ENCODE measurements at regions not wholly inside any gene's neighbourhood (a gene's known extent, or its start where the extent isn't known, plus 50 kb on each side); places are given as distances from the start of the nearest gene placed in this dataset.
"Not testable (repeated sequence)": the region's sequence is repeated elsewhere in the genome, so short reads cannot be mapped to it uniquely, and the experiment has no call there.

DNA sequence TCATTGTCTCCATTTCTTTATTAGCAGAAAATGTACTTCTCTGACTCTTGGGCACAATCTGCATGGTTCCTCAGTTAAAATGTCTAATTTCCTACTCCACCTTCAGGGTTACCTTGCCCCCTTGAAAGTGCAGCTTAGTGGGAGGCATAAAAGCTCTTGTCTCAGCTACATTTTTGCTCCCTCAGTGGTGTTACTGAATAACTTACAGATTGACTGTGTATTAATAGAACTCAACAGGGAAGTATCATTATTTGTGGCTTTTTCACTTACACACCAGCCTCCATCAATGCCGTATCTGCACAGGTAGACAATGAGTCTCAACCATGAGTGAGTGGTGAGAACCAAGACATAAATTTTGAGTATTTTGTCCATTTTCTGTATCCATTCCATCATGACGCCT, 456.2 kb upstream of the MIR17HG start:
- no peak for DNase-seq

DNA sequence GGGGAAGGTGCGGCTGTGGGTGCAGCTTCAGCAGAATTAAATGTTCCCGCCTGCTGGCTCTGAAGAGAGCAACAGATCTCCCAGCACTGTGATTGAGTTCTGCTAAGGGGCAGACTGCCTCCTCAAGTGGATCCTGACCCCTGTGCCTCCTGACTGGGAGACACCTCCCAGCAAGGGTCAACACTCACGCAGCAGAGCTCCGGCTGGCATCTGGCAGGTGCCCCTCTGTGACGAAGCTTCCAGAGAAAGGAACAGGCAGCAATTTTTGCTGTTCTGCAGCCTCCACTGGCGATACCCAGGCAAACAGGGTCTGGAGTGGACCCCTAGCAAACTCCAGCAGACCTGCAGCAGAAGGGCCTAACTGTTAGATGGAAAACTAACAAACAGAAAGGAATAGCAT, 454.3 kb upstream of the MIR17HG start:
- not testable (repeated sequence) for DNase-seq

DNA sequence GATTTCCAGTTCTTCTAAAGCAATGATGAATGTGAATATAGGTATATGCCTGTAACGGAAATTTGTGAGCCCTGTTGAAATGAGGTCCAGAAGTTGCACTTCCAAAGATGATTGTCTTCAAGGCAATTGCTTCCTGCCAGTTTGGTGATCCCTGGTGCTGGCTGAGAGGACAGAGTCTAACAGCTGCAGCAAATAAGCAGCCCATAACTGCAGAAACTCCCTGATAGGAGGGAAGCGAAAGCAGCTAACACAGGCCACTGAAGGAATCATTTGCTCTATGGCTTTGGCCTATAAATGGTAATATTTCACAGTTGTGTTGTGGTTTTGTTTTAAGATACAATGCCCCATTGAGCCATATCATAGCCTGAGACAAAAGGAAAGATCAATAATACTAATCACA, 451.5 kb upstream of the MIR17HG start:
- DNase-seq, result no peak

DNA sequence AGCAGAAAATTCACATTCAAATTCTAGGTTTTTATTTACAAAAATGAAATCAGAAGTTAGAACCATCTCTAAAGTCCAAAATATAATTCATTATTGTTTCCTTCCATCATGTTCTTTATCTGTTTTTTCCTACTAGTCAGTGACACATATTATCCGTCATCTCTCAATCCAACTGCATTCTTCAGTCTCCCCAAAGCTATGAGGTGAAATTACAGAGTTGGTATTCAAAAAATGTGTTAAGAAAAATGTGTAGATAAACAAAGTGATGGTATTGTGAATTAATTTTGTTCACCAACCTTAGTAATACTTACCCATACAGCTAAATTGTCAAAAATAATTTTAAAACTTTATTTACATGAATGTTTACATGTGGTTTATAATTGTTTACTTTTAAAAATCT, 448.7 kb upstream of the MIR17HG start:
- DNase-seq, result no peak

DNA sequence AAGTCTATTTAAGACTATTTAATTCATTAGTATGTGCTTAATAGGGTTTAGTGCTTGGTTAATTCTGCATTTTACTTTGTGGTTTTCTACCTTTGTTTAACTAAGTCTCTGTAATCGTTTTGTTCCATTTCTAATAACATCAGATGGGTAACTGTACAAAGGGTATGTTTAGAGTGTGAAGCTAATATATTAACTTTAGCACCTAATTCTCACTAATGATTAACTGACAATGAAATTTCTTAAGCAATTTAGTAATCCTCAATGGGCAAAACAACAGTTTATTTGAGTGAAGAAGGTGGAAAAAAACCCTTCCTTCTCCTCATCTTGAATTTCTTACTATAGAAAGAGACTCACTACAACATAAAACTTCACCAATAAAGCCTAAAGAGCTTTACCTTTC, 448.1 kb upstream of the MIR17HG start:
- no peak for DNase-seq

DNA sequence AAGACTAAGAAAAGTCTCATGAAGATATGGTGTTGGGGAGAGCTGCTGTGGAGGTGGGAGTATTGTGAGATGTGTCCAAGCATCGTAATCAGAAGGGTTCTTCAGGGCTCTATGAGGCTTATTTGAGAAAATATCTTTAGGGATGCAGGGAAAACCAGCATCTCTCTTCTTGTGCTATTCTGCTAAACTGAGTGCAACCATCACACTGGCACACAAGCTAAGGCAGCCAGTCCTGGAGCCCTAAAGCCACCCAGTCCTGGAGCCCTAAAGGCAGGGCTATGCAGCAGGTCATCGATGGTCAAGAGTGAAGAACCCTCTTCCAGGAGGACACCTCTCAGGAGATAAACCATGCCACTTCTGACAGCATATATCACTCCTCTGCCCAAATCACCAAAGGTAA, 445.2 kb upstream of the MIR17HG start:
- DNase-seq, result no peak

DNA sequence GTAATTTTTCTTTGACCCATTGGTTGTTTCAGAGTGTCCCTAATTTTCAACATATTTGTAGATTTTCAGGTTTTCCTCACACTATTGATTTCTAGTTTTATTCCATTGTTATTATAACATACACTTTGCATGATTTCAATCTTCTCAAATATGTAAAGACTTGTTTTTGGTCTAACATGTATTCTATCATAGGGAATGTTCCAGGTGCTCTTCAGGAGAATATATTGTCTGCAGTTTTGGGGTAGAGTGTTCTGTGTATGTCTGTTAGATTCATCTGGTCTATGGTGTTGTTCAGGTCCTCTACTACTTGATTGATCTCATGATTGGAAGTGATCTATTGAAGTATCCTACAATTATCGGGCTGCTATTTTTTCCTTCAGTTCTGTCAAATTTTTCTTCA, 440.9 kb upstream of the MIR17HG start:
- no peak for DNase-seq

DNA sequence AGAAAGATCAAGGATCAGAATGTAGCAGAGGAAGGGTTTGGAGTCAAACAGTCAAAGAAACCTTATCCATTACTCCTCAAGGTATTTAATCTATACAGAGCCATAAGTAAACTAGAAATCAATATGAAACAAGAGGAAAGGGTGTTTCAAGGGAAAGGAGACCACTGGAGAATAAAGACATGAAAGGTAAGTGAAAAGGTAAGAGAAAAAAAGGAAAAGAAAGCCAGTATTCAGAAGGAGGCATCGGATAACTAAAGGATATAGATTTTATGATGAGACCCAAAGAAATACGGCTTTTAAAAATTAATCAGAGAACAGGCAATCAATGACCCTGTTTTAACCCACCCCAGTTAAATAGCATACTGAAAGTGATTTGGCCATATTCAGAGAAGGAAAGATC, 438.7 kb upstream of the MIR17HG start:
- DNase-seq, result no peak

DNA sequence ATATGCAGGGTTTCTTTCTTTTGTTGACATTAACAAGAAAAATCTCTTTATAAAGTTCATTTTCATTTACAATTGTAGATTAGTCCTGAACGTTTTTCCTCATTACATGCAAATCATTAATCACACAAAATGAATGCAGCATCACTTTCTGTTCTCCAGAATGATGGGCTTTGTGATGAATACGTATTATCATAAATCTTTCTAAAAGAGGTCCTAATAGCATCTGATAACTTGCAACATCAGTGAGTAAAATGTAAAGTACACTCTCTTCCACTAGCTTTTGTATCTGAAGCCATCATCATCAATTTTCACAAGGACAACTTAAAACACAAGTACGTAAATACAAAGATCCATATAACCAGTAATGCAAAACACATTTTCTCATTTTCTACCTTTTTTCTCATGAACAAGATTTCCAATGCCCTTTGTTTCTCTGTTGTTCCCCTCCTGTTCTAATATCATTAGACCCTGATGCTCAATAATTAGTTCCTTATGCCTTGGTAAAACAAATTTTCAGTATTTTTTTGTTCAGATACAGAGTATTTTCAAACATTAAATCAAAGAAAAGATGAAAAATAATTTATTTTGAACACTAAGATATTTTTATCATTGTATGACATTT, 437.4 kb upstream of the MIR17HG start:
- no peak for DNase-seq

DNA sequence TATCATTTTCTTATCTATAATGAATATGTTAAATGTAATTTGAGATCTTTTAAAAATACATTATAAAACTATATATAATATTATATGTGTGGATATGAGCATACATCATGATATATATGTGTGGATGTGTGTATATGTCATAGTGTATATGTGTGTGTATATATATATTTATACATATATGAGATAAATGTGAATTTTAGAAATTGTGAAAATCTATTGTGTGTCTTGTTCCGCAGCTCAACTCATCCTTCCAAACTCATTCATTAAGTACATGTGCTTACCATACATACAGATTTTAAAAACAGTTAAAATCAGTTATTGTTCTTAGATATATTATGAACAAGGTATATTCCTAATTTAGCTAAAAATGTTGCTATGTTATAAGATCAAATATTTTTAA, 435.2 kb upstream of the MIR17HG start:
- no peak for DNase-seq

DNA sequence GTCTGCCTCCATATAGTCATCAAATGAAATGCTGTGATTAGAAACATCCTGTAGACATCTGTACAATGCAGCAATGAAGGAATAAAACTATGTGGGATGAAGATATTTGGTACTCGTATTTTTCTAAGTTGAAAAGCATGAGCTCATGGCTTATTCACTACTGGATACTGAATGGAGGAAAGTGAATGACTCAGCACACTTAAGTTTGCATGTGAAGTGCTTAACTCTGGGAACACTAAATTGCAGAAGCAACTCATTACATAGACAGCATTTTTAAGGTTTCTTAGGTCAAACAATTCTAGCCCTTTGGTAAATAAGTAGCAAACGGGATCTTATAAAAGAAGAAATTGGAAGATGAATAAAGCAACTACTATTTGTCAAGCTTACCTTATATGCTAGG, 429.0 kb upstream of the MIR17HG start:
- DNase-seq, result no peak

DNA sequence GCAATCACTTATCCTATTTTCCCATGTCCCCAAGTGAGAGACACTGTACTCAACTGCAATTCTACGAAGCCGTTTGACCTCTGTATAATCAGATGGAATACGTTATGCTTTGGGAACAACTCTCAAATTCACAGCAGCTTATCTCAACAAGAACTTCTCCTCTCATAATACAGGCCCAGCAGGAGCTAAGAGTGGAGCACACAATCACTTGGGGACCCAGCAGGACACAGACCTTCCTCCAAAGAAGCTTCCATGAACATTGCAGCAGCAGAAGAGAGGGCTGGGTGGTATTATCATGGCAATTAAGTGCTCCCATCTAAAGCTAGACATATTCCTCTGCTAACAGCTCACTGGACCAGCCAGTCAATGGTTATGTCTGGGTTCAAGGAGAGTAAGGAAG, 428.3 kb upstream of the MIR17HG start:
- DNase-seq, result no peak

DNA sequence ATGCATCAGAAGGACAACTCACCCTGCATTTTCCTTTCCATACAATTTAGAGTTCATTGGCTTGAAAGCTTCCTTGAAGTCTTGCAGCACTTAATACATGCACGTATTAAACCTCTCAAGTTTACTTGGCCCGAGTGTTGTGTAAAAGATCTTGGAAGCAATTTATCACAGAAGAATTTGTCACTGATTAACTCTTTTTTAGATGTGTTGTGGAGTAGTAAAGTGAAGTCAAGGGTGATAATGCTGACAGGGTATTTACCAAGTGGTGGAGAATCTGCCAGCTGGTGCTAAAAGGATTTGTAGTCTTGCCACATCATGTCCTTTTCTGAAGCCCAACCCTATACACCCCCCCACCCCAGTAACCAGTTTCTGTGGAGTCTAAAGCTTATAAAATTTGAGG, 421.0 kb upstream of the MIR17HG start:
- no peak for DNase-seq

DNA sequence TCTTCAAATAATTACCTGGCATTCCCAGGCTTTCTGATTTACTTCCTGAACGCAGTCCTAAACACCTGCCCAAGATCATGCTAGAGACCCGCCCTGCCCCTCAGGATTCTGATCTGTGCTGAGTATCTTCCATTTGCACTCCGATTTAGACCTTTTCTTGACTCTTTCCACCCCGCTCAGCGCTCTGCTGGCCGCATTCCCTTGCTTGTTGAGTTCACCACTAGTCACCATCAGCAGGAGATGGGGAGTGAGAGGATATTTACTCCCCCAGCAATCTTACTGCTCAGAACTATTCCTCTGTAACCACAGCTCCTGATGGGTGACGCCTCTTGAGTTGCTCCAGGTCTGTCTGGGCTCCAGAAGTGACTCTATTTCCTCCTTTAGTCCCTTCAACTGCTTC, 419.4 kb upstream of the MIR17HG start:
- no peak for DNase-seq

DNA sequence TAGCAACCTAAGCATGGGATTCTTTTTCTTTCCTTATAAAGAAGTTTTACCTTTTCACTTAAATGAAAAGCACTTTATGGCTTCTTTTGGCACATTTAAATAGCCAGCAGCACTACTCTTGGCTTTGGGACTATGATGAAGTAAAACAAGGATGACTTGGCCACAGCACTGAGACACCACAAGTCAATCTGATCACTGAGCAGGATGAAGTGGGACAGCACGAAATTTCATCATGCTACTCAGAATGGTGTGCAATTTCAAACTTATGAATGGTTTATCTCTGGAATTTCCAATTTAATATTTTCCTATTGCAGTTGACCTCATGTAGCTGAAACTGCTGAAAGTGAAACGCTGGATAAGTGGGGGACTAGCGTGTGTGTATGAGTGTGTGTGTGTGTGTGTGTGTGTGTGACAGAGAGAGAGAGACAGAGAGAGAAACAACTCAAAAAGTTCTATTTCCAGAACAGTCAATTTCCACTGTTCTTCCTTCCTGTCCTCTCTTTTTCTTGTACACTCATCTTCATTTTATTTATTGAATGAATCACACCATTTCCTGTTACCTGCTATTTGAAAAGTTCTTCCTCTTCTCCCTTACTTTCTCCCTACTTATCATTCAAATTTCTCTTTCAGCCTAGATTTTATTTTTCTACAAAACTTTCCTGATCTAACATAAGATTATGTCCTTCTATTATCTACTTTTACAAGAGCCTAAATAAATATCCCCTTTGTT, 414.2 kb upstream of the MIR17HG start:
- no peak for DNase-seq

DNA sequence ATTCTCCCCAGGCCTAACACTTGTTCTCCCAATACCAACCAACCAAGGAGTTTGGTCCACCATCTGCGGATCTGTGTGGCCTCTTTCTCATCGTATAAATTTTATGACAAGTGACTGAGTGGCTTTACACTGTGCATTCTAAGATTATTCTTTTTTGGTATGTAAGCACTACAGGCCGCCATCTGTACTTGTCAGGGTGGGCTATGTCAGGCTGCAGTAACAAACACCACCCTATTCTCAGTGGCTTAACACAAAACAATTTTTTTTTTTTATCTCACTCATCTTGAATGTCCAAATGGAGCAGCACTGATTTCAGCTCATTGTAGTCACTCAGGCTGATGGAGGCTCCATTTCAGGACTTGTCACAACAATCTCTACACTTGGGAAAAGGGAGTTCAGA, 412.7 kb upstream of the MIR17HG start:
- DNase-seq, result no peak

DNA sequence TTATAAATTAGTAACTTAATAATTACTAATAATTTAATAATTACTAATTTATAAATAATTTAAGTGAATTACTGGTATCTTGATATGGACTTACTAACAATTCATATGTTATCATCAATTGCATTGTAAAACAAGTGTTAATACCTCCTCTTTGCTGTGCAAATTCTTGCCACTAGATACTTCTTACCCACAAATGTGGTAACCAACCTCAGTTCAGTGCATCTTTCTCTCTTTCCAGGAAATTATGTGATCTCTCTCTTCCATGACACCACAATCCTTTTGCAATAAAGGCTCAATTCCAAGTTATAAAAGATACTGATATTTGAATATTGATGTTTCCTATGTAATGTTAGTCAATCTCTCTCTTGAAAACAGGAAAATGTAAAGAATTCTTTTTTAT, 408.6 kb upstream of the MIR17HG start:
- DNase-seq, result no peak

DNA sequence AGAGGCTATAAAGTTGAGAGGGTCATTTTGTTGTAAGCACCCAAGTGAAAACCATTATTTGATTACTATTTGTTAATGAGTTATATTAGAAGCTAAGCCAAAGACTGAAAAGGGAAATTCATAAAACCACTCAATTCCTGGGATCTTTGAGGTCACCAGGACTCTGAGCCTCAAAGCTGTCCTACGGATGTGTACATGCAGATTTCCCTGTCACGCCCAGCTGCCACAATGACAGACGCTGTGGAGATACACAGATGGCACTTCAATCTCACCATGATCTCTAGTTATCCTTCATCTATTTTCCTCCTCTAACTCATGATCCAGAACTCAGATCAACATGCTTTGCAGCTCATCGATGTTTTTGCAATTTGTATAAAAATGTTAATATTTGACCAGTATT, 403.5 kb upstream of the MIR17HG start:
- no peak for DNase-seq

DNA sequence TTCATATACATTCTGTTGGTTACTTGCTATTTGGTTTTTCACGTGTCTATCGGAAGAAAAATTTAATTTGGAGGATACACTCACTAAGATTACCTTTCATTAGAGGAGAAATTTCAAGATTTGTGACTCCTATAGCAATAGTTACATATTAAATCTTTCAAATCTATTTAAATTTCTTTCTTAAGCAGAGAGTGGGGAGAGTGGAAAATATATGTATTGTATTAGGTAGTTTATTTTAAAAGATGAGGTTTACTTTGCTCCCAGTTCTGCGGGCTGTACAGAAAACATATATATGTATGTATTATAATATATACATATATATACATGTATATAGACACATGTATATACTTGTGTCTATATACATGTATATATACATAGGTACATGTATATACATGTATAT, 402.3 kb upstream of the MIR17HG start:
- not testable (repeated sequence) for DNase-seq

DNA sequence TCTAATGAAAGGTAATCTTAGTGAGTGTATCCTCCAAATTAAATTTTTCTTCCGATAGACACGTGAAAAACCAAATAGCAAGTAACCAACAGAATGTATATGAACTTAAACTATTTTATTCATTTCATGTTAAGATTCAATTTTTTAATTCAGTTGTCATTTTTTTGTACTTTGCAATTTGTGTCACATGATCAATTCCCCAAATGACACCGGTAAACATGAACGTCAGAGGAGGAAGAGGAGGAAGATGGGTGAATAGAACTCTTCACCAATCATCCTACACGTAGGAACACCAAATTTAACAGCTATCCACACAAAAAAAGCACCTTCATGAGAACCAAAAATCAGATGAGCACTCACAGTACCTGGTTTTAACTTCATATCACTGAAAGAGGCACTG, 401.4 kb upstream of the MIR17HG start:
- DNase-seq, result not testable (repeated sequence)

DNA sequence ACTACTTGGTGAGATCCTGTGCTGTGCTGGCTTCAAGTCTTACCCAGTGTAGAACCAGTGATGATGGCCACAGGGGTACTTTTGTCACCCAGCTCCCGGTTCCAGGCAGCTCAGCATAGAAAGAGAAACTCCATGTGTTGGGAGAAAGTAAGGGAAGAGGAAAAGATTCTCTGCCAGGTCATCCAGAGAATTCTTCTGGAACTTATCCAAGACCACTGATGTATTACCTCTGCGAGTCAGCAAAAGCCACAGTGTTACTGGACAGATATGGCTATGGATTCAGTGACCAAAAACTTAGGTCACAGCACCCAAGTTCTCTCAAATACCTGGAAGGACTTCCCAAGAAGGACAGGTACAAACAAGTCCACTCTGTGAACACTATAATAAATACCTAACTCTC, 399.5 kb upstream of the MIR17HG start:
- no peak for DNase-seq

DNA sequence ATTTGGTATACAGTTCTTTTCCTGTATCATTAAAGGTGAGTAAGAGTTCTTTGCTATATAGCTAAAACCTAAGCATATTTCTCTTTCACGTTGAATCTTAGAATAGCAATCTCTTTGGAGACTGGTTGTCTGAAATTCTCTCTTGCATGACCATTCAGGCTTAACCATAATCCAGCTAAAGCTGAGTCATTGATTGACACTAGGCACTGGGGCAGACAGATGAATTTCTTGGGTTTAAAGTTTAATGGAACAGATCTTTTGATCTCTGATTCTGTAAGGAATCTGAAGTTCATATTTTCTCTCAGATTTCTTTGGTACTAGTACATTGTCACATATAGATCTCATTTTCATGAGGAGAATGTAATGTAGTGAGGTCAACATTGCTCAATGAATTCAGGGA, 397.3 kb upstream of the MIR17HG start:
- DNase-seq, result no peak

DNA sequence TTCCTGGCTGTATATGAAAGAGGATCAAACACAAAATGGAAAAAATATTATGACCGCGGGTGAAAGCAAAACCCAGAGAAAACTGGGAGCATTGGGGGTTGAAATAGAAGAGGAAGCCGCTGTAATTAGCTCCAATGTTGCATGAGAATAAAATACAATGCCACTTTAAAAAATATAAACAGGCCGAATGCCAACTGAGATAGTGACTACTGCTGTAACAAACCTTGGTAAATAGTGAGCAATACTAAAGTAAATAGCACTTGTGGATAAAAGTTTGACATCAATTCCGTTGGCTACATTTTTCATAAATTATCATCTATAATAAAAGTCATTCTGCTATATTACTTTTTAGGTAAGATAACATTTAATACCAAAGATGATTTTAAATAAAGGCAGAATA, 395.8 kb upstream of the MIR17HG start:
- DNase-seq, result no peak

DNA sequence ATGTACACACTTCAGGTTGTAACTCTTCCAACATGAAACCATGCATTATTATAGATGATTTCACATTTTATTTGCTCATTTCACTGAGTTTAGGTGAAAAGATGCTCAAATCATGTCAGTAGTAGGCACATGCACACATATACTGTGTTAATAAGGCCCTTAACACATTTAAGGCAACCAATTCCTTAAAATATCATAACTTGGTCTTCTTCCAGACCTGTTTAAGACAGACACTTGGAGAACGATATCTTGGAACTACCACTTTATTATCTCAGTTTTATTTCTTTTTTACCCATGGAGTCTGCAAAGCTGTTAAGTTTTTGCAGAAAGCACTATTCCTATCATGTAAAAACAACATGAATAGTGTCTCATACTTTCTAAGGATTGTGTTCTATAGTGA, 395.2 kb upstream of the MIR17HG start:
- no peak for DNase-seq

DNA sequence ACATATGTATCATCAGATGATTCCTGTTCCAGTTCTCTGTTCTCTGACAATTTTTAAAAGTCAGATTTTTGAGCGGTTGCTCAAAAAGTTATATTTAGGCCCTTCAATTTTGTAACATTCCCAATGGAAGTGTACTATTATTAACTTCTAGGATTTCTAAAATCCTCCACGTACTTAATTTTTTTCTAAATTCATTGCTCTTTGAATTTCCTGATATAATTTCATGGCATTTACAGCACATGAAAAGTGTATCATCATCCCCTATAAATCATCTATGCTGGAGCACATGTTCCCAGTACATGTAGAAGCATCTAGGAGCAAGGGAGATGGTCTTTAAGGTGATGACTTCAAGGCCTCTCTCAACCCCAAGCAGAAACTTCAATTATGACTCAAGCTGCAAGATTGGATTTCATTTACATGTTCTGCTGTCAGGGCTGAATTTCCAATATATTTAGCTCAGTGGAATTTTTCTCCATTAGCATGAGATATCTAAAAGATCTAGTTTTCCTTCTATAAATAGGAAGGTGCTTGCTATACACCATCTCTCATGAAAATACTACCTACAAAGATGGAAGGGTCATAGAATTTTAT, 392.8 kb upstream of the MIR17HG start:
- DNase-seq, result no peak
